Right lobe of liver (tissue), 4 donors: ENCODE measurements at regions not wholly inside any gene's neighbourhood (a gene's known extent, or its start where the extent isn't known, plus 50 kb on each side); places are given as distances from the start of the nearest gene placed in this dataset.

Experiments
- POLR2A ChIP-seq: fragments of 450-650 bp; IDR thresholded peaks from one replicate; pipeline ENCODE4 v1.6.1; 2017; ENCODE audit warnings: antibody characterized with exemption, mild to moderate bottlenecking
- TF ChIP-seq, protein P1 (sequence below), 4 donors: fragments of 200-600 bp in 3 of 4; fragments of 450-650 bp in 1 of 4; IDR thresholded peaks; one replicate each; pipeline versions ENCODE4 v1.5.1 to v1.8.0; 2016 to 2022; ENCODE audit warnings: antibody characterized with exemption in 4 of 4, mild to moderate bottlenecking in 2 of 4
- donor health status: DM: no; HTN: no; CAD: no.
- donor health status: DM: no; HTN: no; CAD: no.
- donor health status: DM: no; HTN: yes; CAD: no.

DNA sequence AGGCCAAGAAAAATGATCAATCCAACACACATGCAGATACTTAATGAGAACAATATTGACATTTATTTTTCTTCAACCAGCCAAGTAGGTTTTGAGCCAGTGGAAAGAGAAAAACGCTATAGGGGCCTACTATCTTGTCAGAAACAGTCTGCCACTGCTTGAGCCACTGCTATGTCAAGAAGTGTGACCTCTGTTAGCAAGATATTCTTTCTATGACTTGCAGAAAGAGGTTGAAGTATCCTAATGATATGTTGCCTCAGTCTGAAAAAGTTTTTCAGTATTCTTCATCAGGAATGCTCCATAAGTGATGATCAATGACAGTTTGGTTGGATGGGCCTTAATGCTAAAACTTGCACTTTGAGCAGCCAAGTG lies 328.4 kb upstream of the KCND2 start:
- TF ChIP-seq, protein P1, sequence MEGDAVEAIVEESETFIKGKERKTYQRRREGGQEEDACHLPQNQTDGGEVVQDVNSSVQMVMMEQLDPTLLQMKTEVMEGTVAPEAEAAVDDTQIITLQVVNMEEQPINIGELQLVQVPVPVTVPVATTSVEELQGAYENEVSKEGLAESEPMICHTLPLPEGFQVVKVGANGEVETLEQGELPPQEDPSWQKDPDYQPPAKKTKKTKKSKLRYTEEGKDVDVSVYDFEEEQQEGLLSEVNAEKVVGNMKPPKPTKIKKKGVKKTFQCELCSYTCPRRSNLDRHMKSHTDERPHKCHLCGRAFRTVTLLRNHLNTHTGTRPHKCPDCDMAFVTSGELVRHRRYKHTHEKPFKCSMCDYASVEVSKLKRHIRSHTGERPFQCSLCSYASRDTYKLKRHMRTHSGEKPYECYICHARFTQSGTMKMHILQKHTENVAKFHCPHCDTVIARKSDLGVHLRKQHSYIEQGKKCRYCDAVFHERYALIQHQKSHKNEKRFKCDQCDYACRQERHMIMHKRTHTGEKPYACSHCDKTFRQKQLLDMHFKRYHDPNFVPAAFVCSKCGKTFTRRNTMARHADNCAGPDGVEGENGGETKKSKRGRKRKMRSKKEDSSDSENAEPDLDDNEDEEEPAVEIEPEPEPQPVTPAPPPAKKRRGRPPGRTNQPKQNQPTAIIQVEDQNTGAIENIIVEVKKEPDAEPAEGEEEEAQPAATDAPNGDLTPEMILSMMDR (IDR thresholded peaks at IDR 0.05) = no peak
- TF ChIP-seq POLR2A = no peak
